ENCODE measurements at regions not wholly inside any gene's neighbourhood (a gene's known extent, or its start where the extent isn't known, plus 50 kb on each side); places are given as distances from the start of the nearest gene placed in this dataset.

- no peak overlapping the region for H3K4me2 ChIP-seq (ENCODE audit: low read length)
- no peak overlapping the region for H2AFZ ChIP-seq (ENCODE audit: low read depth, low read length, poor library complexity, severe bottlenecking)
- ChIA-PET CTCF (interaction anchor here (0.9 to 1.9 kb wide), 2 partner anchors 10 to 14 kb away, joined by 3 to 6 read pairs; no protein-coding TSS in a partner anchor), RAD21 (ENCODE audit: low non-redundant PET in 1 of 2, low total read pairs in 2 of 2, uncharacterized antibody in 2 of 2, unreplicated experiment in 2 of 2) (no interaction called here), POLR2A (no interaction called here)
- intact Hi-C loops (cut with micrococcal nuclease): no loop called here
- no peaks in the 10 kb centered on the region for H4K20me1 ChIP-seq (ENCODE audit: insufficient read depth)
- H3K36me3 ChIP-seq (ENCODE audit: control insufficient read depth in 1 of 2, insufficient read depth in 2 of 2, low read length in 2 of 2): no peaks in the 10 kb centered on the region
- no peaks in the 10 kb centered on the region for H3K4me1 ChIP-seq (ENCODE audit: control insufficient read depth in 1 of 2, insufficient read depth in 2 of 2, low read length in 2 of 2)
- H3K79me2 ChIP-seq (ENCODE audit: insufficient read depth, low read length): no peaks in the 10 kb centered on the region
- no TSS peak for BruUV-seq (replicated peaks)
- H3K9me3 ChIP-seq (ENCODE audit: control insufficient read depth in 1 of 2, insufficient read depth in 1 of 2, low read depth in 1 of 2, low read length in 2 of 2): no peaks in the 10 kb centered on the region
- H3K27ac ChIP-seq (ENCODE audit: low read depth, low read length): no peak overlapping the region
- ATAC-seq (no peak), DNase-seq (ENCODE audit: low read depth, low spot score) (no peak)
- no peaks in the 10 kb centered on the region for H3K27me3 ChIP-seq (ENCODE audit: insufficient read depth, low read length)
- no peak overlapping the region for H3K4me3 ChIP-seq (replicated peaks in 1 of 2; ENCODE audit: low read depth in 1 of 2, low read length in 2 of 2)
- TF ChIP-seq EZH2 (IDR thresholded peaks at IDR 0.05) (no peak), ATF3 (IDR thresholded peaks at IDR 0.05) (no peak), MAX (IDR thresholded peaks at IDR 0.05) (no peak)
- no peak overlapping the region for H3K9ac ChIP-seq (ENCODE audit: low read length)
- H3K9me2 ChIP-seq (ENCODE audit: insufficient read depth): no peaks in the 10 kb centered on the region
Measured at GRCh38 chr13:72650051-72650700, 77.3 kb downstream of the MZT1 start.

GRCh38 chr13:72648513-72649065 lies 78.8 kb downstream of the MZT1 start:
- H2AFZ ChIP-seq (ENCODE audit: low read depth, low read length, poor library complexity, severe bottlenecking): no peak overlapping the region
- CTCF ChIA-PET: no interaction called here

More at GRCh38 chr13:72648513-72649065, 78.8 kb downstream of the MZT1 start:
- DNase-seq (ENCODE audit: low read depth, low spot score): peak; percentile 1
- Histone ChIP-seq H3K4me3 (replicated peaks in 1 of 2; ENCODE audit: low read depth in 1 of 2, low read length in 2 of 2) (no peak overlapping the region), H3K27ac (ENCODE audit: low read depth, low read length) (no peak overlapping the region), H3K27me3 (ENCODE audit: insufficient read depth, low read length) (no peaks in the 10 kb centered on the region), H3K9me3 (ENCODE audit: control insufficient read depth in 1 of 2, insufficient read depth in 1 of 2, low read depth in 1 of 2, low read length in 2 of 2) (no peaks in the 10 kb centered on the region), H3K4me2 (ENCODE audit: low read length) (no peak overlapping the region), H3K4me1 (ENCODE audit: control insufficient read depth in 1 of 2, insufficient read depth in 2 of 2, low read length in 2 of 2) (no peaks in the 10 kb centered on the region), H3K79me2 (ENCODE audit: insufficient read depth, low read length) (no peaks in the 10 kb centered on the region), H3K36me3 (ENCODE audit: control insufficient read depth in 1 of 2, insufficient read depth in 2 of 2, low read length in 2 of 2) (no peaks in the 10 kb centered on the region), H4K20me1 (ENCODE audit: insufficient read depth) (no peaks in the 10 kb centered on the region), H3K9me2 (ENCODE audit: insufficient read depth) (no peaks in the 10 kb centered on the region), H3K9ac (ENCODE audit: low read length) (no peak overlapping the region)
- no TSS peak for BruUV-seq (replicated peaks)
- intact Hi-C loops (cut with micrococcal nuclease): no loop called here
- TF ChIP-seq CTCF (IDR thresholded peaks at IDR 0.05 in 2 of 3, conservative IDR thresholded peaks at IDR 0.05 in 1 of 3; ENCODE audit: borderline replicate concordance in 1 of 3, insufficient read depth in 1 of 3, low read depth in 2 of 3, low read length in 2 of 3): peak; percentile 2 to 35 (median 34); a peak in 3 of 6 replicates
- no peak for TF ChIP-seq MAX (IDR thresholded peaks at IDR 0.05)
- peak; percentile 32; the same call in 1 of the 2 replicates for TF ChIP-seq RAD21 (IDR thresholded peaks at IDR 0.05; ENCODE audit: low read depth)
- no peak for TF ChIP-seq SRF (IDR thresholded peaks at IDR 0.05; ENCODE audit: low read depth)
- no peak for TF ChIP-seq EZH2phosphoT487 (IDR thresholded peaks at IDR 0.05; ENCODE audit: borderline replicate concordance)
- POLR2A ChIA-PET: no interaction called here
- RAD21 ChIA-PET (ENCODE audit: low non-redundant PET in 1 of 2, low total read pairs in 2 of 2, uncharacterized antibody in 2 of 2, unreplicated experiment in 2 of 2): no interaction called here
- peak; percentile 80 for ATAC-seq
